ENCODE measurements at regions not wholly inside any gene's neighbourhood (a gene's known extent, or its start where the extent isn't known, plus 50 kb on each side); places are given as distances from the start of the nearest gene placed in this dataset.
"Not testable (repeated sequence)": the region's sequence is repeated elsewhere in the genome, so short reads cannot be mapped to it uniquely, and the experiment has no call there.

DNA sequence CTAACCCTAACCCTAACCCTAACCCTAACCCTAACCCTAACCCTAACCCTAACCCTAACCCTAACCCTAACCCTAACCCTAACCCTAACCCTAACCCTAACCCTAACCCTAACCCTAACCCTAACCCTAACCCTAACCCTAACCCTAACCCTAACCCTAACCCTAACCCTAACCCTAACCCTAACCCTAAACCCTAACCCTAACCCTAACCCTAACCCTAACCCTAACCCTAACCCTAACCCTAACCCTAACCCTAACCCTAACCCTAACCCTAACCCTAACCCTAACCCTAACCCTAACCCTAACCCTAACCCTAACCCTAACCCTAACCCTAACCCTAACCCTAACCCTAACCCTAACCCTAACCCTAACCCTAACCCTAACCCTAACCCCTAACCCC lies 80.6 kb upstream of the PLEKHG4B start:
- TF ChIP-seq, protein P1, sequence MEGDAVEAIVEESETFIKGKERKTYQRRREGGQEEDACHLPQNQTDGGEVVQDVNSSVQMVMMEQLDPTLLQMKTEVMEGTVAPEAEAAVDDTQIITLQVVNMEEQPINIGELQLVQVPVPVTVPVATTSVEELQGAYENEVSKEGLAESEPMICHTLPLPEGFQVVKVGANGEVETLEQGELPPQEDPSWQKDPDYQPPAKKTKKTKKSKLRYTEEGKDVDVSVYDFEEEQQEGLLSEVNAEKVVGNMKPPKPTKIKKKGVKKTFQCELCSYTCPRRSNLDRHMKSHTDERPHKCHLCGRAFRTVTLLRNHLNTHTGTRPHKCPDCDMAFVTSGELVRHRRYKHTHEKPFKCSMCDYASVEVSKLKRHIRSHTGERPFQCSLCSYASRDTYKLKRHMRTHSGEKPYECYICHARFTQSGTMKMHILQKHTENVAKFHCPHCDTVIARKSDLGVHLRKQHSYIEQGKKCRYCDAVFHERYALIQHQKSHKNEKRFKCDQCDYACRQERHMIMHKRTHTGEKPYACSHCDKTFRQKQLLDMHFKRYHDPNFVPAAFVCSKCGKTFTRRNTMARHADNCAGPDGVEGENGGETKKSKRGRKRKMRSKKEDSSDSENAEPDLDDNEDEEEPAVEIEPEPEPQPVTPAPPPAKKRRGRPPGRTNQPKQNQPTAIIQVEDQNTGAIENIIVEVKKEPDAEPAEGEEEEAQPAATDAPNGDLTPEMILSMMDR (IDR thresholded peaks at IDR 0.05), result not testable (repeated sequence)
- TF ChIP-seq ZFX (IDR thresholded peaks at IDR 0.05; ENCODE audit: borderline replicate concordance), result not testable (repeated sequence)

Data from 22Rv1 (cell line).